ENCODE measurements at regions not wholly inside any gene's neighbourhood (a gene's known extent, or its start where the extent isn't known, plus 50 kb on each side); places are given as distances from the start of the nearest gene placed in this dataset.

DNA sequence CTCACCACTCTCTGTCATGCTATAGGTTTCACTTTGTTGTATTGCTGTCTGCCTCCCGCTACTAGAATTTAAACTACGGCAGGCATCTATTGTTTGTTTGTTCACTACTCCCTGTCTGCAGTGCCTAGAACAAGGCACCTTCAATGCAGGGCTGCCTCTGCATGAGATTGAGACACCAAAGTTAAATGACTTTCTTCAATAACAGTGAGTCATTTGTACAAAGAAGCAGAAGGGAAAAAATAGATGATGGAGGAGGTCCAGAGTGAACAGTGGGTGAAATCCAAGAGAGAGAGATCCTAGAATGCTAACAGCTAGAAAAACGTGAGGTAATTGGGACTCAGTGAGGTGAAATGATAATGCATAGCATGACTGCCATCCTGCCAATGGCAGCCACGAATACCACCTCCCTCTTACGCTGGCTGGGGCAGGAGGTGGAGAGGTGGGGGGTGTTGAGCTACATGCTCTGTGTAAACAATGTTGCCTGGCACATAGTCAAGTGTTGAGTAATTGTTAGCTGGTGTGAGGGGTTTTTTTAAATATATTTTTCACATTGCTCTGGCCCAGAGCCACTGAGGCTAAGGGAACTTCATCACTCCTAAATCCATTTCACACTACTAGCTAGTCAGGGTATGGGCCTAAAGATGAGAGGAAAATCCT, 367.6 kb downstream of the RPS29 start:
- no peak for DNase-seq

DNA sequence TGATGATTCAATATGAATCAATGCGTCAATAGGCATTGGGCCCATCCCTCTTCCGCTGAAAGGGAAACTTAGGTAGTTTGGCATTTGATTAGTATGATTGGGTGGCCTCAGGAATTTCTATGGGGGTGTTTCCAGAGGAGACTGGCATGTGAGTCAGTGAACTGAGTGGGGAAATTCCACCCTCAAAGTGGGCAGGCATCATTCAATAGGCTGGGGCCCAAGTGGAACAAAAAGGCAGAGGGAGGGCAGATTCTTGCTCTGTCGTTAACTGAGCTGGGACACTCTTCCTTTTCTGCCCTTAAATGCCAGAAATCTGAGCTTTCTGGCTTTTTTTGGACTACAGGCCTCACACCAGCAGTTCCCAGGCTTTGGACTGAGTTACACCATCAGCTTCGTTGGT, 373.5 kb downstream of the RPS29 start:
- DNase-seq: no peak

DNA sequence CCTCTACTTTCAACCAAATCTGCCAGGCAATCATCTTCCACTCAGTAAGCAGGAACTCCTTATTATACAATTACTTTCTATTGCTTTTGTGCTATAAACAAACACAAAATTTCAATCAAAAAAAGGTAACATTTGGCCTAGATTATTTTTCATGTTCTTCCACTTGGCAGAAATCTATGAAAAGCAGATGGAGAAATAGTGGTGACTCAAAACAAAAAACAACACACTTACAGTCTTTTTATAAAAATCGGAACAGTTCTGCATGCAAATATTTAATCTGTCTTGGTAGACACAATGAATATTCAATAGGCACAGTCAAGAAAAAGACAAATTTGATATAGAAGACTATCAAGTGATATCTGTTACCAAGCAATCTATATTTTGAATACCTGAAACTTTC, 376.8 kb downstream of the RPS29 start:
- DNase-seq: no peak

DNA sequence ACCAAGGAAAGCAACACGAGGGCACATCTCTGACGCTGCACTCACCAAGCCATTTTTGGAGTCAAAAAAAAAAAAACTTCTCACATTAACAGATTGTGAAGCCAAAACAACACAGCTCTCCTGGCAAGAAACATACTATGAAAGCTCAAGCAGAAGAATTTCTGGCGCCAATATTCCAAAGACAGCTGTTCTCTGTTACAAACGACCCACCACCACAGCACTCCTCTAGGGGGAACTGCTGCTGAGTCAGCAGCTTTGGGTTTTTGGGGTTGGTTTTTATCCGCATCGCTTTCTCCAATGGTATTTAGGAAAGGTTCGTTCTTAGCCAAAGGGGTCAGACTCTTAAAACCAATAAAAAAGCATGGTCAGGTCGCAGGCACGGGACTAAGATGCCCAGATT, 379.4 kb downstream of the RPS29 start:
- no peak for DNase-seq

DNA sequence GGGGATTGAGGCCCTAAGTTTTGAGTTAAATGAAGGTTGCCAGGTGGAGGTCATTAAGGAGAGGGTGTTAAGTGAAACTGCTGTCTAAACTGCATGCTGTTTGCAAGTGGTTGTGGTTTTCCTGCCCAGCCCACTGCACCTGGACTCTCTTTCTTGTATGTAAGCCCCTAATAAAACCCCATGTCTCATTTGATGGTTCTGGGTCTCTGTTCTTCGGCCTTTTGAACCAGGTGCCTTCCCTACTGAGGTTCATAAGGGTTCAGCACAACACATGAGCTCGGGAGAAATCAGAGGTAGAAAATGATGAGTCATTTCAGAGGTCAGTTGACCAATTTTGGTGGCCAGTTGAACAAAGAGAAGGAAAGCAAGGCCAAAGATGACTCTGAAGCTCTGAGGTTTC, 382.5 kb downstream of the RPS29 start:
- DNase-seq: no peak

DNA sequence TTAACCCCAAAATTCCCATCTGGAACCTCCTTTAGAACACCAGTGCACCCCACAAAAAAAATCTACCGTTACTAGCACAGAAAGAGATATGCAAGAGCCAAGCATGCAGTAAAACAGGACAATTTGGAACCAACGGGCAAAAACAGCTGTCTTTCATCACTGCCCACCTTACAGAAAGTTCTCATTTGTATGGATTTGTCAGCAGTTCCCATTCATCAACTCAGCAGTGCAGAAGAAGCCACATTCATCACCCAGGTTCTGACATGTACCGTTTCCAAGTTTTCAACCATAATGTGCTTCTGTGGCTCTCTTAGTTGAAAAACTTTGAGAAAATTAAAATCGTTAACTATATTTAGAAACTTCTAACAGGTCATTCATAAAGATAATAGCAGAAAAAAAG, 387.0 kb downstream of the RPS29 start:
- DNase-seq: no peak

DNA sequence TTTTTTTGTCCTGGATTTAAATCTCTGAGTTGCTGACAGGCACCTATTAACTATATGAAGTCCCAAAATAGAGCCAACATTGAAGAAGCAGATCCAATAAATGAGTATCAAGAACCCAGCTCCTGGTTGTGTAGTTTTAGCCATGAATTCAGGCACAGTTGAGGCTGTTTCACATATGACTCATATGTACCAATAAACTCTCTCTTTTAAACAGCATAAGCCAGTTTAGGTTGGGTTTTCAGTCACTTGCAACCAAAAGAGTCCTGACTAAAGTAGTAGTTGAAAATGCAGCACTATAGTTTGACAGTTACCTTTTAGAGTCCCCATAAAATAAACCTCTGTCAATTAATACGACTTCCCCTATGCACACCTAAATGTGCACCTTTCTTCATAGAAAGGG, 389.9 kb downstream of the RPS29 start:
- DNase-seq: no peak

DNA sequence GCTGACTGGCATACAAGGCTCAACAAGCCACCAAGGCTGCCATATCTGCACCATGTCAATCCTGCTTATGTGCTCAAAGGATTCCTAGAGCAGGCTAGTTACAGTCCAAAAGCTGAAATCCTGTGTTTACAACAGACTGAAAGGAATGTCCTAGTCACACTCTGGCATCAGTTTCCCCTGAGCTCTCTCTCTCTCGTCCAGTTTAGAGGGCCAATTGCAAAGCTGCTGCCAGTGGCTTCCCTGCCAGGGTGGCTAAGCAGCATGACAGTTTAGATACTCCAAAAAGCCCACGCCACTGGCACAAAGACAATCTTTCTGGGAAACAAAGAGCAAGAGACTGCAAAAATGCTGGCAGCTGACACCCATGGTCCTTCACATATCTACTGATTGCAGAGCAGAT, 392.1 kb downstream of the RPS29 start:
- no peak for DNase-seq

DNA sequence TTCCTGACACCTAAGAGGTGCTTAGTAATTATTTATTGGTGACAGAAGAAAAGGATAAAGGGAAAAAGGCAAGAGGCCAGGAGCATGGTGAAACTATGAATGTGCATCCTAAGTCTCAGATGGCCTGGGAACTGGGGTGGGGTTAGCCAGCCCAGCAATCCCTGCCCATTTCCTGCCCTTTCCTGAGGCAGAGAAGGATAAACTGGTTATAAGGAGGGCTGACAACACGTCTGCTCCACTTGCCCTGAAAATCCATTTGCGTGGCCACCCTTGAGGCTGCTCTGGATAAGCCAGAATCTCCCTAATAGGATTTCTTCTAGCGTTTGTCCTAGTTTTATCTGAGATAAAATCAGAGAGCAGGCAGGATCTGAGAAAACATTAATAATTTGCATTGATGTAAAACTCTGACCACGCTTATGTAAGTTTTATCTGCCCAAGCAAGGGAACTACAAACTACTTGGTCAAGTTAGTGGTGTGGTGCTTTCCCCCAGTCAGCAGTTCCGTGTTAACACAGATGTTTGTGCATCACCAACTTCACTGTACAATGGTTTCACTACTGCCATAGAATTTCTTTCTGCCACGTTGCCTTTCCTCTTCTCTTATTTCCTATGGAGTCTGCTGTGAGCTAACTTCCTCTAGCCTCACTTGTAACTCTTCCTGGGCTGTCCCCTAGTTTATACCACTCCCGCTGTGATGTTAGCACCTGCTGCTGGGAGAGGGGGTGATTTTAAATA, 392.7 kb downstream of the RPS29 start:
- no peak for DNase-seq

DNA sequence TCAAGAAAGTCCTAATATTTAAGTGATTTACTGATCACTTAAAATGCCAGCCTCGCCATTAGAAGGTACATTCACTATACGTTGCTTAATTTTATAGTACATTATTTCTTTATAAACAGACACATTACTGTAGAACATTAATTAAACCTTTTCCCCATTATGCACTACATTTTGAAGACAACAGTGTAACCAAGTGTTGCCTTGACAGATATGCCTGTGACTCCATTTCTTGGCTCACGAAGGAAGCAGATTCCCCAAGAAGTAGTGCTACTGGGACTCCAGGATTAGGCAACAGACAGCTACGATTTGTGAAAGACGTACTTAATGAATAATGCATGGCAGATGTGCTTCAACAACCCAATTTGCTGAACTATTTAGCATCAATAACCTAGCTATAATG, 394.8 kb downstream of the RPS29 start:
- no peak for DNase-seq

DNA sequence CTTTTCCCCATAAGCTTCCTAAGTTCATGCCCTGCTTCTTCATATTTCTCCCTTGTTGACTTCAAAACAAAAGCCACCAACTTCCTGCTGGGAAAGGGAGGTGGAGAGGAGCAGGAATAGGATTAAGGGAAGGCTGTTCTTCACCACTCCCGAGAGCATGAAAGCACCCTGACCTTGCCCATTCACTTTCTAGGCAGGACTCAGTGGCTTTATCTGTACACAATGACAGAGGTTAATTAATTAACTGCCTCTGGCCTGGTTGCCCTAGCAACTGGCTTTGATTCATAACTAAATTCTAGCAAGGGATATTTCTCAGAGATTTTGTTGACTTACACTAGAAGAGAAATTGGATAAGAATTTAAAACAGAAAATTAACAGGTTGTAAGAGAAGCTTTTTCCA, 396.8 kb downstream of the RPS29 start:
- no peak for DNase-seq

DNA sequence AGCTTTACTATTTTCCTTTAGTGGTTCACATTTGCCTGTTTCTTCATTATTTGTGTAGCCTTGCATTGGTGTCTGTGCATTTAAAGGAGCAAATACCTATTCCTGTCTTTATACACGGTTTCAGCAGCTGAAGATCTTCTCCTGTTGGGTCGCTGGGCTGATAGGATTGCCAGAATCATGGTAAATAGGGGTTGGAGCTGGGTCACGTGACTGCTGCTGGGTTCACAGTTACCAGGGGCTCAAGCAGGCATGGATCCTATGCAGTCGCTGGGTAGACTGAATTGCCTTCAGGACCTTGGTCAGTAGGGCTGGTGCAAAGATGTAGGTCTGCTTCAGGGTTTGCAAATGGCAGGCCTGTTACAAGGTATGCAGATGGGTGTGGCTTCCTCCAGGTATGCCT, 398.4 kb downstream of the RPS29 start:
- DNase-seq: no peak

DNA sequence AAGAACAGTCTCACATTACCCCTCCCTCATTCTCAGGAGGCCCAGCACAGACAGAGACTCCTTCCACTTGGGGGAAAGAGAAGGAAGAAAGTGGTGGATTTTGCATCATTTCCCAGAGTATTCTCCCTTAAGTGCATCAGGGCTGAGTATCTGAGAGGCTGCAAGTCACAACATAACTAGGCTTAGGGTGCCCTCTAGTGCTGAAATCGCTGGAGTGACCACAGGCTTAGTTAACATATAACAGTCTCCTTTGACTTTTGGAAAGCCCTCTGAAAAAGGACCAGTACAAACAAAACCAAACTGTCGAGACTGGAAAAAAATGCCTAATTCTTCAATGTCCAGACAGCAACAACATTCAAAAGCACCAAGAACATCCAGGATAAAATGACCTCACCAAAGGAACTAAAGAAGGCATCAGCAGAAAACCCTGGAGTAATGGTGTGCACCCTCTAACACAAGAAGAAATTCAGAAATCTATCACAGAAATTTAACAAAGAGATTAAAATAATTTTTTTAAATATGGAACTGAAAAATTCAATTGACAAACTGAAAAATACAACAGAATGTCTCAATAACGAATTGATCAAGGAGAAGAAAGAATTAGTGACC, 412.3 kb downstream of the RPS29 start:
- peak; percentile 5 to 7 for DNase-seq

DNA sequence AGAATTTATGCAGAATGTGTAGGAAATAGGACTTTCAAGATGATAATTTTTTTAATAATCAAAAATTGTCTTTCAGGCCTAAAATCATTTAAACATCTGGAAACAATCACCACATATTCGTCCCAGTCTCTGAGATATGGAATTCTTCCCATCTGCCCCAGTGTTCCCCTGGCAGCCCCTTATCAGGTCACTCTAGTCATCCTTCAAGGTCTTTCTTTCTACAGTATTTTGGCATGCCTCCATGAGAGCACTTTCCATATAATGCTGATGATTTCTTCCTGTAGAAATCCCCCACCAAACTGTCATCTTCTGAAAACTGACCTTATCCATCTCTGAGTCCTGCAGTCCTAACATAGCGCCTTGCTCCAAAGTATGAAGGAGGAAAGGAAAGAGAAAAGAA, 422.1 kb downstream of the RPS29 start:
- no peak for DNase-seq

DNA sequence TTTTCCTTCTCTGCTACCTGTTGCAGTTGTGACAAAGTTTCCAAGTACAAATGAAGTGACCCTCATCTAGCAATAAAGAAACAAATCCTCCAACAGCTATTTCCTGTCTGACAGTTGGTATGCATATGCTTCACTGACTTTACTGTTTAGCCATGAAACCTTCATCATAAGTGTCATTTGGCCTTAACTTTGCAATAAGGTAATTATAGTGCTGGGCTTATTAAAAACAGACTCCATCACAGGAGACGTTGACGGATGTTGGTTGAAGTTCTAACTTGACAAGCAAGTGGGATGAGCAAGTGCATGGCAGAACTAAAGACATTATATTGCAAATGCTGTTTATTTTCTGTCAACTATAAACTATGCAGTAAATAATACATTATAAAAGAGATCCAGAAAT, 425.2 kb downstream of the RPS29 start:
- DNase-seq: no peak

DNA sequence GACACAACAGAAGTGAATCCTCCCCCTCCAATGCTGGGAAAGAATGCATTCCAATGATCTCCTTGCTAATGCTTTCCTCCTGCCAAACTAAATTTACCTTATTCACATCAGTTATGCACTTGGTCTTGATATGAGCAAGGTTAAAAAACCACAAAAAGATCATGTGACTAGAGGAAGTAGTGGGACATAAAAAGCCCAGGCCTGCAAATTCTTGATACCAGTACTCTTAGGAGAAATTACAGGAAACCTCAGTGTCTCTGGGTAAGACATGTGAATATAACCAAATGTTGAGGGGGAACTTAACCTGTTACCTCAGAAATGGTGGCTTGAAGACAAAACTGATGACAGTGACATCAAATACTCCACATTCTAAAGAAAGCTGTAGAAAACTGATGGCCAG, 427.1 kb downstream of the RPS29 start:
- DNase-seq: no peak

DNA sequence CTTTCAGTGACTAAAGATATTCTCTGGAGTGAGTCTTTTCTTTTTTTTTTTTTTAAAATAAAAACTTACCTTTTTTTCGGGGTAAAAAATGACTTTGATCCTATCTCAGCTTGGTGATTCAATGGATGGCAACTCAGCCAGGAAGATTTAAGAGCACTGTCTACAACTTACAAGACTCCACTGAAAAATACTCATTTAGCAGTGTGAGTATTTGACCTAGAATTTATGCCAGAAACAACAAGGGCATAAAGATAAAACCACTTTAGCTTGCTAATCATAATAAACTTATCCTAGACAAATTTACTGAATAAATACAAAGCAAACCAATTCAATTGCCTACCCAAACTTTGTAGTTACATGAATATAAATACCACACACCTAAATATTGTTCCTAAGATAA, 446.6 kb downstream of the RPS29 start:
- no peak for DNase-seq

DNA sequence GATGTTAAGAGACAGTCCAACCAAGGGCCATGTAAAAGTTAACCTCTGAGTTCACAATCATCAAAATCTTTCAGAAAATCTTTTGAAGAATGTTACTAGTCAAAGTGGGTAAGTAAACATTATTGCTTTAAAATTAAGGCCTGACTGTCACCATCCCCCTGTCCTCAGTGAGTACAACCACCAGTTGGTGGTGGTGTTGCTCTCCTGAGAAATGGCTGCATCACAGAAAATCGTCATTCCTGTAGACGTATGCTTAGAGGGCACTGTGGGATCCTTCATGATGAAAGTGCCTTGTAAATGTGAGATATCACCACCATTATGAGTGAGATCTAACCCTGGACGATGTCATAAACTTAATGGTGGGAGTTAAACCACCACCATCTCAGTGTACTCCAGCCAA, 451.2 kb downstream of the RPS29 start:
- DNase-seq: no peak

DNA sequence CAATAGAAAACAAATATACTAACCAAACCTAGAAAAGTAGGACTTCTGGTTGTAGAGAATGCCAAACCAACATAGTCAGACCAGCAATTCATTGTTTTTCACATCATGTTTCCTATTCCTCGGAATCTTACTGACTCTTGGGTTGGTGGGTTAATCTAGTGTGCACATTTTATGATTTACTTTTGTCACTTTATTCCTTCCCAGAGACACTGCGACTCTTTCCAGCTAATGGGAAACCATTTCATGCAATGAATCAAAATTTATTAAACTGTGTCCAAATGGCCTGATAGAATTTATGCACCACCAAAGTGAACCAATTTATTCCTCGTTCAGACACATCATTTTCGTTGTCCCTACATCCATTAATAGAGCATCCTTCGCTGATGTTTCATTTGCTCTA, 464.9 kb downstream of the RPS29 start:
- no peak for DNase-seq

DNA sequence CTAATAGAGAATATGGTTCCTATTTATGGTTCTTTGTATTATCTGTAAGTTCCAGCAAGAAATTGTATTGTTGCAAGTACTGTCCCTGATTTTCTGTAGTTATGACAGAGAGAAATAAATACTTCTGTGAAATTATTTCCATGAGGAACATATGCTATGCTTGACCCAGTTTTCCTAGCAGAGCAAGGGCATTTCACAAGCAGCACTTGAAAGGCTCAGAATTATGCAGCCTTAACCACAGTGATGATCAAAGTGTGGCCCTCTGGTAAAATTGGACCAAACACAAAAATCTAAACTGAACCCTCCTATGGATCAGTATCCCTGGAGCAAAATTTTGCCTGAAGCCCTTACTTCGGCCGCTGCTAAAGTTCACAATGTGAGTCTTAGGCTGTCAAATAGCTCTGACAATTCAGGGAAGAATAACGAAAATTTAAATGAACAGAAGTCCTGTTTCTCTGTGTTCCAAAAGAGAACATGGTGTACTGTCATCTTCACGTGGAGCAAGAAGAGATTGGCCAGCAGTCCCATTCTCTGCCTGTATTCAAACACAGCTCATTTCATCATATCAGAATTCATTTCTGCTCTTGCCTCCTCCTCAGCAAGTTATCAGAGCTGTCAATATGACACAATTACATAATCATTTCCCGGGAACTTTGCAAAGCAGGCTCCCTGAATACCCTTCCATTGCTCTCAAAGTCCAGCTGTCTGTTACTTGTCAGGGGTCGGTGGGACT, 471.9 kb downstream of the RPS29 start:
- DNase-seq: no peak

DNA sequence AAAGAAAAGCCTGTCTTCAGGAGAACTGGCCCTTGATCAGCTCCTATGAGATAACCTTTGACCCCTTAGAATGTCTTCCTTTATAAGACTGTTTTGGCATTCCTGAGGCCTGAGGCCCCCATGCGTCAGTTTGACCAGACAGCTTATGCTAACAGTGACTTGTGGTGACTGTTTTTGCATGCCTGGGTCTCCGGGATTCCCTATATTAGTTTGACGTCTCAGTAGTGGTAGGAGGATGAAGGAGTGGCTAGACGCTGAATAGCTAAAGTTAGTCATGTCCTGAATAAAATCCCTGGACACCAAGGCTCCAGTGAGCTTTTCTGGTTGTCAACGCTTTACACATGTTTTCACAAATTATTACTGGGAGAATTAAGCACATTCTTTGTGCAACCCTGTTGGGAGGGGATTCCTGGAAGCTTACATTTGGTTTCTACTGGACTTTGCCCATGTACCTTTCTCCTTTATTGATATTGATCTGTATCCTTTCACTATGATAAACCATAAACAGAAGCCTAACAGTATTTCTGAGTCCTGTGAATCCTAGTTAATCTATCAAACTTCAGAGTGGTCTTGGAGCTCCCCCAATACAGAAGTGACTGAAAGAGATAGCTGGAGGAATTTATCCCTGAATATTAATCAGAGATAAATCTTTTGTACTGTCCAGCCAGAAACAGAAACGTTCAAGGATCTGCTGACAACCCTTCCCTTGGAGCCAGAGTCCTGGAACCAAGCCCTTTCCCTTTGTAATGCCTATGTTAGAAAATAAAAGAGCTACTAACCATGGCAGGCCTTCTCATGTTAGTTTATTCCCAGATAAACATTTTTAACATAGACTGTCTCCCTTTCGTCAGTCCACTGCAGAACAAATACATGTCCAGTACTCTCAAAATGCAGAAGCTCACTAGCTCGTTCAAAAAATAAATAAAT, 479.2 kb downstream of the RPS29 start:
- no peak for DNase-seq

DNA sequence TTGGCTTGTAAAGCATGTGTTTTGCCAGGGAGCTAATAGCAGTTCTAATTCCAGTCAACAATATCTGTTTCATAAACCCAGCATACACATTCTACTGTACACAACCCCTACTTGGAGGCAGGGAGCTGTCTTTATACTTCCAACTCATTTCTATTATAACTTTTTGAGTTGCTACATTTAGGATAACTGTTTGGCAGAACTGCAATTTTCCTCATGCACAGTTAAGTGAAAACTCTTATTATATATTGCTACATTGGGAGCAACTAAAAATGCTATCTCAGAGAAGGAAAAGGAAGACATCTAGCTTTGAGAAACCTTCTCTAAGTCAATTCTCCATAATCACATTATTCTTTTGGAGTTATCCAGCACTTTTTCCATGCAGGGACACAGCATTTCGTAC, 480.2 kb downstream of the RPS29 start:
- DNase-seq: no peak

DNA sequence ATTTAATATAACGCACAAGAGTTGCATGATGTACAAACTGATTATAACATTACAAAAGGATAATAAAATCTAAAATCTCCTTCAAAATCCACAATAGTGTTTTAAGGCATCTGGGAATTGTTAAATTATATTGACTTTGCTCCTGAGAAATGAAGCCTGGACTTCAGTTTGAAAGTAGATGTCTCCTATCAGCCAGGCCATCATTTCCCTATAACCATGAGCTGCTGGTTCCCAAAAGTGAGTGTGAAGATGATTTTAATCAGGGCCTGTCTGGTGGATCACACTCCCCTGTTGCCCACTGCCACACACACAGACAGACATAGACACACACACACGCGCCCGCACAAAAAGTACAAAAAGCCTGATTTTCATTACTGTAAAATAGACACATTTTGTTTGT, 480.7 kb downstream of the RPS29 start:
- no peak for DNase-seq

All from CD4-positive, alpha-beta T cell treated with Interferon alpha-2 for 1 hour (primary cell).